HUES64 (cell line): ENCODE measurements at regions not wholly inside any gene's neighbourhood (a gene's known extent, or its start where the extent isn't known, plus 50 kb on each side); places are given as distances from the start of the nearest gene placed in this dataset.
"Not testable (repeated sequence)": the region's sequence is repeated elsewhere in the genome, so short reads cannot be mapped to it uniquely, and the experiment has no call there.

ENCODE experiments used
- H3K27ac ChIP-seq: 2 replicates; pipeline ENCODE4 v1.7.0; 2013; ENCODE audit warnings: low read depth, low read length, inconsistent platforms
- H3K27me3 ChIP-seq: 2 replicates; pipeline ENCODE4 v1.6.1; 2013; ENCODE audit warnings: mild to moderate bottlenecking, low read length; ENCODE audit not compliant: insufficient read depth
- H3K36me3 ChIP-seq: 2 replicates; pipeline ENCODE4 v1.6.1; 2013; ENCODE audit warnings: mild to moderate bottlenecking, low read length; ENCODE audit not compliant: insufficient read depth
- H3K4me1 ChIP-seq: 2 replicates; pipeline ENCODE4 v1.6.1; 2013; ENCODE audit warnings: mild to moderate bottlenecking, low read length, moderate library complexity; ENCODE audit not compliant: insufficient read depth
- H3K4me3 ChIP-seq: 2 replicates; pipeline ENCODE4 v1.5.1; 2013; ENCODE audit warnings: mild to moderate bottlenecking, low read length, moderate library complexity
- H3K9ac ChIP-seq: 2 replicates; pipeline ENCODE4 v1.6.1; 2013; ENCODE audit warnings: mild to moderate bottlenecking, low read depth, low read length
- H3K9me3 ChIP-seq: 2 replicates; pipeline ENCODE4 v1.6.1; 2013; ENCODE audit warnings: low read depth, low read length; ENCODE audit not compliant: insufficient read depth
- WGBS: fragments of 150-250, 120-280 bp; methylation state at CpG from one replicate; pipeline ENCODE4 v1.1.7; 2013; ENCODE audit warnings: missing lambda C conversion rate; 5-methylcytosine and 5-hydroxymethylcytosine counted together

DNA sequence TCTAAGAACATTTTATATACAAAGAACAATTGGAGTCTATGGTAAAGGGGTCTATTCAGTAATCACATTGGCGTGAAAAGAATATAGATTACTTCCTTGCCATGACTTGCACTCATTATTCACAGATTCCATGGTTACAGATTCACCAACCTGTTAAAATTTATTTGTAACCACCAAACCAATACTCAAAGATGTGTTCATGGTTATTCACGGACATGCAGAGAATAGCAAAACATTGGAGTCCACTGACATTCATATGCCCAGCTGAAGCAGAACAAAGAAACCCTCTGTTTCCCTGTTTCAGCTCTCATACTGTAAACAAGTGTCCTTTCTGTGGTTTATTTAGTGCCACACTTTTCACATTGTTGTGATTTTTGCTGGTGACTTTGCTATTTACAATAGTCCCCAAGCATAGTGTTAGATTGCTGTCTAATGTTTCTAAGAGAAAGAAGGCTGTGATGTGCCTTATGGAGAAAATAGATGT is 185.8 kb upstream of the TTC14 start:
- H3K36me3 ChIP-seq, result no peaks in the 10 kb centered on the region
- no peaks in the 10 kb centered on the region; the same call in 1 of the 2 replicates for H3K4me1 ChIP-seq
- WGBS, result 94% methylated on average over 2 of the region's 2 CpGs
- no peak overlapping the region for H3K4me3 ChIP-seq
- no peaks in the 10 kb centered on the region for H3K27me3 ChIP-seq
- H3K9me3 ChIP-seq, result no peaks in the 10 kb centered on the region
- no peak overlapping the region for H3K27ac ChIP-seq
- no peak overlapping the region for H3K9ac ChIP-seq

DNA sequence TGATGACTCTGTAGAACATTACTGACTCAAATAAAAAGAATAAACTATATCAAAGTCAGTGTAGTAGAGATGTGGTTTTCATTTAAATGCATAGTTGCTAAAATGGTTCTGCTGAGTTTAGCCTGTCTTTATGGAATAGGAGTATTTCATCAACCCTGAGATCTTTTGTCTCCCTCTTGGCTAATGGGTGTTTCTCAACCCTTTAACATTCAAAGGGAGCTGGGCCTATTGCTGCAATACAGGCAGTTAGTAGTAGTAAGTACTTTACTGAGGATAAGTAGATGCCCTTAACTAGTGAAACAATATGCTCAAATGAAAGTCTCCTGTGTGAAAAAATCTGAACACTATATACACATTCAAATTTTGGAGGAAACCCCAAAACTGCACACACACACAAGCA is 184.7 kb upstream of the TTC14 start:
- no peak overlapping the region for H3K27ac ChIP-seq

DNA sequence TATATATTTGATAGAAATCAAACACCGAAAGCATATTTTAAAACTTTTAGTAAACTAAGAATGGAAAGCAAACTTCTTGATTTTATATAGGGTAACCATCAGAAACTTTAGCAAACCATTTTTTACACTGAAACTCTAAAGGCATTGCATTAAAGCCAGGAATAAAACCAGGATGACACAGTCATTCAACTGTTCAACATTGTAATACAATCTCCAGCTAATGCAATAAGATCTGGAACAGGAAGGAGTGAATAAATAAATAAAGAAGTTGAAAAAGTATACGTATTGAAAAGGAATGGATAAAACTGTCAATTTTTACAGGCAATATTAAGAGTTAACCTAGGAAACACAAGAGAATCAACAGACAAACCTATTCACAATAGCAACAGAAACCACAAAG is 181.9 kb upstream of the TTC14 start:
- WGBS, result 100% methylated on average over 1 of the region's 2 CpGs
- no peak overlapping the region for H3K27ac ChIP-seq
- H3K9ac ChIP-seq, result no peak overlapping the region
- no peaks in the 10 kb centered on the region for H3K36me3 ChIP-seq
- H3K4me3 ChIP-seq, result no peak overlapping the region
- no peaks in the 10 kb centered on the region; the same call in 1 of the 2 replicates for H3K4me1 ChIP-seq
- no peaks in the 10 kb centered on the region for H3K27me3 ChIP-seq
- no peaks in the 10 kb centered on the region for H3K9me3 ChIP-seq

More for the DNA sequence above, 184.7 kb upstream of the TTC14 start:
- no peaks in the 10 kb centered on the region for H3K9me3 ChIP-seq
- H3K36me3 ChIP-seq, result no peaks in the 10 kb centered on the region
- H3K4me3 ChIP-seq, result no peak overlapping the region
- H3K27me3 ChIP-seq, result no peaks in the 10 kb centered on the region
- H3K4me1 ChIP-seq, result no peaks in the 10 kb centered on the region; the same call in 1 of the 2 replicates
- no peak overlapping the region for H3K9ac ChIP-seq

DNA sequence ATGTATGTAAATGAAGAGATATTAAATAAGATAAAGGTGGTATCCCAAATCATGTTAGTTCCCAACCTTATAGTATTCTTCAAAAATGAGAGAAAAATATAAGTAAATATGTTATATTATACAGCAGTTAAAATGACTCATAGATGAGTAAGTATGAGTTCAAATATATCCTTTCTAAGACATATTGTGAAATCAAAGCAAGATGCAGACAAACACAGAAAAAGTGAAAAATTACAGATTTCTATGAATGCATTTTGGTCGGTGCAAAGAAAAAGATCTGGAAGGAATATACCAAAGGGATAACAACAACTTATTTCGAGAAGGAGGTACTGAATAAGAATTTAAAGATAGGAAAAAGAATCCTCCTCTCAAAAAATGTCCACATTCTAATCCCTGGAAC is 181.2 kb upstream of the TTC14 start:
- H3K9ac ChIP-seq, result no peak overlapping the region
- no peaks in the 10 kb centered on the region; the same call in 1 of the 2 replicates for H3K4me1 ChIP-seq
- H3K27ac ChIP-seq, result no peak overlapping the region
- 100% methylated on average over 2 of the region's 2 CpGs for WGBS
- no peaks in the 10 kb centered on the region for H3K9me3 ChIP-seq
- H3K4me3 ChIP-seq, result no peak overlapping the region
- no peaks in the 10 kb centered on the region for H3K27me3 ChIP-seq
- H3K36me3 ChIP-seq, result no peaks in the 10 kb centered on the region

DNA sequence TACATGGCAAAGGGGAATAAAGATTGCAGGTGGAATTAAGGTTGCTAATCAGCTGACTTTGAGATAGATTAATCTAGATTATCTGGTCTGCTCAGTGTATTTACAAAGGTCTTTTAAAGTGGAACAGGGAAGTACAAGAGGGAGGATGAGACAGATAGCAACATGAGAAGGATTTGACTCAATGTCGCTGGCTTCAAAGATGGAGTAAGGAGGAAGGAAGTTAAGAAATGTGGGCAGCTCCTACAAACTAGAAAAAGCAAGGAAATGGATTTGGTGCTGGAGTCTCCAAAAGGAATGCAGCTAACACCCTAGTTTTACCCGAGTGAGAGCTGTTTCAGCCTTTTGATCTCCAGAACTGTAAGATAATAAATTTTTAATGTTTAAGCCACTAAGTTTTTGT is 180.7 kb upstream of the TTC14 start:
- Histone ChIP-seq H3K4me1 (no peaks in the 10 kb centered on the region; the same call in 1 of the 2 replicates), H3K4me3 (no peak overlapping the region), H3K27me3 (no peaks in the 10 kb centered on the region), H3K9me3 (no peaks in the 10 kb centered on the region), H3K36me3 (no peaks in the 10 kb centered on the region), H3K27ac (no peak overlapping the region), H3K9ac (no peak overlapping the region)
- 88% methylated on average over 2 of the region's 2 CpGs for WGBS

DNA sequence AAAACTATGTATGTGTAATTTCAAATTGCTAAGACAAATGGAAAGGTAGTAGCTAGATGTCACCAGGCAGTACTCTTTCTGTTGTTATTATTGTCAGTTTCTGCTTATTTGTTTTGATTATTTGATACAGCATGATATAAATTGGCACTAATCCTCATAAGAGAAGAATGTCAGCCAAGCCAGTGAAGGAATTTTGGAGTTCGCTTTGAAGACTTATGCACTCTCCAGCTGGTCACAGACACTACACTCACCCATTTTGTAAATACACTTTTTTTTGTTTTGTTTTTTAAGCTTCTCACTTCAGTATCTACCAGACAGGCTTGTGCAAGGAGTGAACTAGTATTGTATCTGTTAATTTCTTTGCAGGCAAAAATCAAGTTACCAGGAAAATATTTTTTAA is 180.2 kb upstream of the TTC14 start:
- Histone ChIP-seq H3K9me3 (no peaks in the 10 kb centered on the region), H3K9ac (no peak overlapping the region), H3K36me3 (no peaks in the 10 kb centered on the region), H3K27ac (no peak overlapping the region), H3K27me3 (no peaks in the 10 kb centered on the region), H3K4me1 (no peaks in the 10 kb centered on the region), H3K4me3 (no peak overlapping the region)
- WGBS, result 100% methylated on average over 1 of the region's 1 CpG

DNA sequence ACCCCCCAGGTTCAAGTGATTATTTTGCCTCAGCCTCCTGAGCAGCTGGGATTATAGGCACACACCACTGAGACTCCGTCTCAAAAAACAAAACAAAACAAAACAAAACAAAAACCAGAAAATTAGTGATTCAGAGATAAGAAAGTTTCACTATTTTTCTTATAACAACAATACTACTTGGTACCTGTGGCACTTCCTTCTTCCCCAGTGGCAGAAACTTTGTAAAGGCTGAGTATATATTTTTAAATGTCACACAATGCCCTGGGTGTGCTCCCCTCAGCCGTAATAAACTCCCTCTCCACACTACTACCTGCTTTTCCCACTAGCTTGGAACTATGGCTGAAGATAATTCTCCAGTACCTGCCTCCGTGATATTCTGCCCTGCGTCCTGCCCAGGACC is 177.7 kb upstream of the TTC14 start:
- H3K4me1 ChIP-seq, H3K9me3 ChIP-seq, H3K36me3 ChIP-seq, H3K9ac ChIP-seq, H3K27ac ChIP-seq, H3K27me3 ChIP-seq, H3K4me3 ChIP-seq: not testable (repeated sequence)
- 87% methylated on average over 3 of the region's 4 CpGs for WGBS

DNA sequence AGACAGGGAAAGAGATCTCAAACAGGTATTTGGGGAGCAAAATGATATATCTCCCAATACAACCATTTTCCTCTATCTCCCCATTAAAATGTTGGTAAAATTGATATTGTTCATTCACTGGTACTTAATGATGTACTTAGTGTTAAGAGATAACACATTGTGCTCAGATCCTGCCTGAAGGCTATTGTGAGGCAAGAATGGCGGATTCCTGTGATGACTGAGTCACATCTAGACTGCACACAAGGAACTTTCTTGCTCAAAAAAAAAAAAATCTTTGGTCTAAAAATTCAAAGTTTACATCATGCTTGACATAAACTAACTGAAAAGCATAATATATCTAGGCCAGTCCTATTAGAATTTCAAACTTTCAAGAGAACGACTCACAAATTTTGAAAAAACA is 171.1 kb upstream of the TTC14 start:
- WGBS, result 92% methylated on average over 2 of the region's 2 CpGs

DNA sequence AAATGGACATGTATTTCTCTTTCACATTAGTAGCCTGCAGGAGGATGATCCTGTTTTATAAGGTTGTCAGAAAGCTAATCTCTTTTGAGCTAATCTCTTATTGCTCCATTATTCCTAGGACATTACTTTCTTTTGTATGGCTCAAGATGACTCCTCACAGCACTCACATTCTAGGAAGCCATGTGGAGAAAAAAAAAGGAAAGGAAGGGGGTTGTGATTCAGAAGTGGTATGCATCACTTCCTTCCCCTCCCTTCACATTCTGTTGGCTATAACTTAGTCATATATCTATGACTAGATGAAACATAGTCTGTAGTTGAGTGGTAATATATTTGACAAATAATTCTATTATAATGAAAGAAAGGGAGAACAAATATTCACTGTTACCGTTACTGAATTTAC is 168.8 kb upstream of the TTC14 start:
- H3K9me3 ChIP-seq, result 0 out of 2 replicates have a peak, but pooled peaks cover 4% of the 10 kb centered on the region
- 100% methylated on average over 1 of the region's 1 CpG for WGBS
- H3K27ac ChIP-seq, result no peak overlapping the region
- H3K4me1 ChIP-seq, result peaks cover 6% of the 10 kb centered on the region; the same call in 1 of the 2 replicates
- no peak overlapping the region for H3K4me3 ChIP-seq
- no peaks in the 10 kb centered on the region for H3K27me3 ChIP-seq
- no peak overlapping the region for H3K9ac ChIP-seq
- no peaks in the 10 kb centered on the region for H3K36me3 ChIP-seq

More for the DNA sequence above, 171.1 kb upstream of the TTC14 start:
- Histone ChIP-seq H3K36me3 (no peaks in the 10 kb centered on the region), H3K9me3 (0 out of 2 replicates have a peak, but pooled peaks cover 4% of the 10 kb centered on the region), H3K4me3 (no peak overlapping the region), H3K9ac (no peak overlapping the region), H3K27me3 (no peaks in the 10 kb centered on the region), H3K4me1 (peaks cover 6% of the 10 kb centered on the region; the same call in 1 of the 2 replicates), H3K27ac (no peak overlapping the region)

DNA sequence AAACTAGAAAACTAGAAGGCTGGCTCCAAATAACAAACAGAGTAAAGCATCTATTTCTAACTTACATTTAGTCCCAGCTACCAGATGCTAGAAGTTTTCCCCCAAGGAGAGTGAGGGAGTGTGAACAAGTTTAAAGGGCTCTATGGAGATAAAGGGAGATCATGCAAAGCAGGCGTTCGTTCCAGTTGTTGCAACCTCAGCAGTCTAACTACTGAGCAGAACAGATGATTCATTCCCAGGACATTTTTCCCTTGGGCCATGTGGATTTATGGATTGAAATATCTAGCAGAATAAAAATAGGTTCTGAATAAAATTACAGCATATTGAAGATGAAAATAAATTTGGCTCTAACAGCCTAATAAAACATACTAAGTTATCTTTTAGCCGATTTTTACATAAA is 154.8 kb upstream of the TTC14 start:
- 89% methylated on average over 3 of the region's 3 CpGs for WGBS
- Histone ChIP-seq H3K36me3 (no peaks in the 10 kb centered on the region), H3K9ac (no peak overlapping the region), H3K4me1 (no peaks in the 10 kb centered on the region), H3K4me3 (no peak overlapping the region), H3K27ac (no peak overlapping the region), H3K9me3 (peaks cover 14% of the 10 kb centered on the region), H3K27me3 (no peaks in the 10 kb centered on the region)

DNA sequence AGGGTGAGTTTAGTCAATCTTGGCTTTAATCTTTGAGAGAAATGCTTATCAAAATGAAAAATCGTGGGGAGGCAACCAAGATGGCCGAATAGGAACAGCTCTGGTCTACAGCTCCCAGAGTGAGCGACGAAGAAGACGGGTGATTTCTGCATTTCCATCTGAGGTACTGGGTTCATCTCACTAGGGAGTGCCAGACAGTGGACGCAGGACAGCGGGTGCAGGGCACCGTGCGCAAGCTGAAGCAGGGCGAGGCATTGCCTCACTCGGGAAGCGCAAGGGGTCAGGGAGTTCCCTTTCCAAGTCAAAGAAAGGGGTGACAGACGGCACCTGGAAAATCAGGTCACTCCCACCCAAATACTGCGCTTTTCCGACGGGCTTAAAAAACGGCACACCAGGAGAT is 153.6 kb upstream of the TTC14 start:
- not testable (repeated sequence) for H3K27ac ChIP-seq, H3K27me3 ChIP-seq, H3K9ac ChIP-seq, H3K36me3 ChIP-seq, H3K4me3 ChIP-seq, H3K4me1 ChIP-seq
- 93% methylated on average over 12 of the region's 17 CpGs for WGBS
- H3K9me3 ChIP-seq, result peaks cover 14% of the 10 kb centered on the region

DNA sequence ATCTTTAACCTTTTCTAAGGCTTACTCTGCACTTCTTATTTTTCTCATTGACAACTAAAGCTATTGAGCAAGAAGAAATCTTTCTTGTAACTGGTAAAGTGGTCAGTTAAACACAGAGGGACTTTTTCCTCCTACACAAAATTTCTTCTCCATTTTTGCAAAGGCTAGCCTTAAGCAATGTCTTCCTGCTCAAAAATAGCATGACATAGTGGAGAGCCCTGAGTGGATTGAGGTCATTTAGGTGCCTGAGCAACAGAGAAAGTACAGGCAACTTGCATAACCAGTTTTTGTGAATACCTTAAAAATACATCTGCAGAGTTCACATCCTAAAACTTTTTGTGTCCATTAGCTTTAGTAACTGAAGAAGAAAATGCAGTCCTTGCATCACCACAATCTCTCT is 144.7 kb upstream of the TTC14 start:
- no peak overlapping the region for H3K27ac ChIP-seq
- no peaks in the 10 kb centered on the region for H3K4me1 ChIP-seq
- no peaks in the 10 kb centered on the region for H3K36me3 ChIP-seq
- no peak overlapping the region for H3K9ac ChIP-seq
- H3K9me3 ChIP-seq, result no peaks in the 10 kb centered on the region
- H3K27me3 ChIP-seq, result no peaks in the 10 kb centered on the region
- no peak overlapping the region for H3K4me3 ChIP-seq
